ENCODE measurements at regions not wholly inside any gene's neighbourhood (a gene's known extent, or its start where the extent isn't known, plus 50 kb on each side); places are given as distances from the start of the nearest gene placed in this dataset.

- no peak for DNase-seq
Observed at GRCh38 chr7:16212610-16213009, 208.7 kb downstream of the CRPPA start.

GRCh38 chr7:16212032-16212431 is 209.3 kb downstream of the CRPPA start:
- no peak for DNase-seq

- no peak for DNase-seq
Observed at GRCh38 chr7:16211402-16211925, 209.9 kb downstream of the CRPPA start.

GRCh38 chr7:16210171-16210570 is 211.2 kb downstream of the CRPPA start:
- no peak for DNase-seq

- DNase-seq, result no peak
Observed at GRCh38 chr7:16207321-16207720, 214.0 kb downstream of the CRPPA start.

- DNase-seq, result no peak
Observed at GRCh38 chr7:16205466-16205865, 215.9 kb downstream of the CRPPA start.

GRCh38 chr7:16204953-16205352 is 216.4 kb downstream of the CRPPA start:
- no peak for DNase-seq

GRCh38 chr7:16203065-16203464 is 218.3 kb downstream of the CRPPA start:
- DNase-seq, result no peak

GRCh38 chr7:16202303-16202702 is 219.0 kb downstream of the CRPPA start:
- no peak for DNase-seq

GRCh38 chr7:16200591-16200990 is 220.7 kb downstream of the CRPPA start:
- no peak for DNase-seq

GRCh38 chr7:16193631-16194030 is 227.7 kb downstream of the CRPPA start:
- DNase-seq, result no peak

- DNase-seq, result no peak
Observed at GRCh38 chr7:16189026-16189715, 232.2 kb downstream of the CRPPA start.

- DNase-seq, result no peak
Observed at GRCh38 chr7:16187131-16187530, 234.2 kb downstream of the CRPPA start.

- no peak for DNase-seq
Observed at GRCh38 chr7:16178585-16178984, 242.8 kb downstream of the CRPPA start.

GRCh38 chr7:16178092-16178491 is 243.2 kb downstream of the CRPPA start:
- peak; percentile 31 to 62 for DNase-seq

GRCh38 chr7:16174253-16174652 is 247.1 kb downstream of the CRPPA start:
- DNase-seq, result no peak

- no peak for DNase-seq
Observed at GRCh38 chr7:16172366-16172765, 249.0 kb downstream of the CRPPA start.

GRCh38 chr7:16171928-16172327 is 249.4 kb downstream of the CRPPA start:
- DNase-seq, result no peak

GRCh38 chr7:16170671-16171070 is 250.7 kb downstream of the CRPPA start:
- DNase-seq, result no peak

- DNase-seq, result no peak
Observed at GRCh38 chr7:16169537-16169936, 251.8 kb downstream of the CRPPA start.

GRCh38 chr7:16167526-16167925 is 253.8 kb downstream of the CRPPA start:
- DNase-seq, result no peak

GRCh38 chr7:16144361-16144760 is 277.0 kb downstream of the CRPPA start:
- no peak for DNase-seq

GRCh38 chr7:16137944-16138343 is 283.4 kb downstream of the CRPPA start:
- no peak for DNase-seq

- DNase-seq, result no peak
Observed at GRCh38 chr7:16136896-16137295, 284.4 kb downstream of the CRPPA start.

GRCh38 chr7:16135658-16136057 is 285.7 kb downstream of the CRPPA start:
- no peak for DNase-seq

All from NCI-H524 (cell line).